ENCODE measurements at regions not wholly inside any gene's neighbourhood (a gene's known extent, or its start where the extent isn't known, plus 50 kb on each side); places are given as distances from the start of the nearest gene placed in this dataset.
"Not testable (repeated sequence)": the region's sequence is repeated elsewhere in the genome, so short reads cannot be mapped to it uniquely, and the experiment has no call there.

- DNase-seq (ENCODE audit: low read depth, low spot score) = no peak
These were observed 130.9 kb downstream of the TES start for GRCh38 chr7:116340943-116341907.

- no peak for DNase-seq (ENCODE audit: low read depth, low spot score)
These were observed 131.8 kb downstream of the TES start for GRCh38 chr7:116342125-116342524.

GRCh38 chr7:116347151-116347832 lies 137.0 kb downstream of the TES start:
- DNase-seq (ENCODE audit: low read depth, low spot score) = no peak

GRCh38 chr7:116348346-116348745 lies 138.0 kb downstream of the TES start:
- DNase-seq (ENCODE audit: low read depth, low spot score) = no peak

GRCh38 chr7:116351966-116352365 lies 141.6 kb downstream of the TES start:
- no peak for DNase-seq (ENCODE audit: low read depth, low spot score)

GRCh38 chr7:116353647-116354046 lies 143.3 kb downstream of the TES start:
- no peak for DNase-seq (ENCODE audit: low read depth, low spot score)

GRCh38 chr7:116354171-116354545 lies 143.8 kb downstream of the TES start:
- DNase-seq (ENCODE audit: low read depth, low spot score) = no peak

GRCh38 chr7:116354546-116355423 lies 144.4 kb downstream of the TES start:
- DNase-seq (ENCODE audit: low read depth, low spot score) = peak; percentile 89

GRCh38 chr7:116355424-116355765 lies 144.1 kb upstream of the CAV2 start:
- no peak for DNase-seq (ENCODE audit: low read depth, low spot score)

- DNase-seq (ENCODE audit: low read depth, low spot score) = no peak
These were observed 143.1 kb upstream of the CAV2 start for GRCh38 chr7:116356333-116356965.

GRCh38 chr7:116356979-116357378 lies 142.6 kb upstream of the CAV2 start:
- no peak for DNase-seq (ENCODE audit: low read depth, low spot score)

- no peak for DNase-seq (ENCODE audit: low read depth, low spot score)
These were observed 141.5 kb upstream of the CAV2 start for GRCh38 chr7:116357781-116358670.

- no peak for DNase-seq (ENCODE audit: low read depth, low spot score)
These were observed 137.8 kb upstream of the CAV2 start for GRCh38 chr7:116361767-116362166.

GRCh38 chr7:116363637-116364432 lies 135.7 kb upstream of the CAV2 start:
- no peak for DNase-seq (ENCODE audit: low read depth, low spot score)

GRCh38 chr7:116364469-116364868 lies 135.1 kb upstream of the CAV2 start:
- DNase-seq (ENCODE audit: low read depth, low spot score) = no peak

GRCh38 chr7:116365797-116366196 lies 133.7 kb upstream of the CAV2 start:
- DNase-seq (ENCODE audit: low read depth, low spot score) = no peak

GRCh38 chr7:116367171-116367813 lies 132.2 kb upstream of the CAV2 start:
- no peak for DNase-seq (ENCODE audit: low read depth, low spot score)

- no peak for DNase-seq (ENCODE audit: low read depth, low spot score)
These were observed 130.6 kb upstream of the CAV2 start for GRCh38 chr7:116368965-116369364.

- not testable (repeated sequence) for DNase-seq (ENCODE audit: low read depth, low spot score)
These were observed 128.0 kb upstream of the CAV2 start for GRCh38 chr7:116371536-116371935.

All from smooth muscle cell of the brain vasculature (primary cell).